Astrocyte (in vitro differentiated cells and primary cell): ENCODE measurements at regions not wholly inside any gene's neighbourhood (a gene's known extent, or its start where the extent isn't known, plus 50 kb on each side); places are given as distances from the start of the nearest gene placed in this dataset.

Source experiments
- CTCF ChIP-seq: IDR thresholded peaks from 2 replicates; pipeline ENCODE4 v1.5.1; 2011; ENCODE audit warnings: low read depth, mild to moderate bottlenecking, inconsistent platforms, low read length, moderate library complexity; ENCODE audit not compliant: insufficient read depth
- EZH2 ChIP-seq: IDR thresholded peaks from 2 replicates; pipeline ENCODE4 v1.6.1; 2012; ENCODE audit warnings: mild to moderate bottlenecking, low read length, inconsistent platforms; ENCODE audit not compliant: insufficient read depth

GRCh38 chr2:10514273-10514672 is 66.1 kb upstream of the ODC1 start:
- TF ChIP-seq CTCF, result no peak
- TF ChIP-seq EZH2, result no peak
